CD14-positive monocyte (primary cell): ENCODE measurements at regions not wholly inside any gene's neighbourhood (a gene's known extent, or its start where the extent isn't known, plus 50 kb on each side); places are given as distances from the start of the nearest gene placed in this dataset.

ENCODE experiments used
- DNase-seq, 3 donors: peaks; one replicate each; pipeline ENCODE4 v3.0.0-alpha.2; 2011 to 2022
- H2AFZ ChIP-seq: 2 replicates; pipeline ENCODE4 v1.6.0; 2012; ENCODE audit warnings: mild to moderate bottlenecking, low read depth, low read length, inconsistent platforms; ENCODE audit not compliant: insufficient read depth, poor library complexity, severe bottlenecking
- H3K27ac ChIP-seq, 2 donors: 1 replicate in 1 of 2; 2 replicates in 1 of 2; pipeline ENCODE4 v1.5.1; 2012 to 2013; ENCODE audit warnings: low read length in 2 of 2, control low read depth in 1 of 2, inconsistent platforms in 1 of 2, low read depth in 1 of 2, mild to moderate bottlenecking in 1 of 2
- H3K27me3 ChIP-seq, 2 donors: one replicate each; pipeline versions ENCODE4 v1.6.0 to v1.6.1; 2011 to 2013; ENCODE audit warnings: low read length in 2 of 2; ENCODE audit not compliant: control insufficient read depth in 2 of 2, insufficient read depth in 2 of 2
- H3K36me3 ChIP-seq, 2 donors: replicated peaks in 1 of 2; 1 replicate in 1 of 2; 2 replicates in 1 of 2; pipeline versions ENCODE4 v1.5.1 to v1.6.1; 2012 to 2013; ENCODE audit warnings: low read length in 2 of 2, control low read depth in 1 of 2, inconsistent platforms in 1 of 2, mild to moderate bottlenecking in 1 of 2; ENCODE audit not compliant: insufficient read depth in 2 of 2, control insufficient read depth in 1 of 2
- H3K4me1 ChIP-seq, 2 donors: 1 replicate in 1 of 2; 2 replicates in 1 of 2; pipeline versions ENCODE4 v1.5.1 to v1.6.1; 2012 to 2013; ENCODE audit warnings: low read length in 2 of 2, control low read depth in 1 of 2, inconsistent platforms in 1 of 2, mild to moderate bottlenecking in 1 of 2, moderate library complexity in 1 of 2; ENCODE audit not compliant: insufficient read depth in 2 of 2, control insufficient read depth in 1 of 2
- H3K4me2 ChIP-seq: replicated peaks from 2 replicates; pipeline ENCODE3; 2012; ENCODE audit warnings: low read length, moderate library complexity, mild to moderate bottlenecking; ENCODE audit not compliant: poor library complexity, severe bottlenecking; ENCODE audit errors: extremely low read depth
- H3K4me3 ChIP-seq, 3 experiments: fragments of 200-600 bp in 1 of 3; sonication (generic) in 1 of 3; replicated peaks in 1 of 3; 1 replicate in 2 of 3; 2 replicates in 1 of 3; pipeline ENCODE4 v1.5.1; 2011 to 2013; ENCODE audit warnings: low read length in 3 of 3, mild to moderate bottlenecking in 3 of 3, control low read depth in 2 of 3, low read depth in 2 of 3, inconsistent platforms in 1 of 3, moderate library complexity in 1 of 3
- H3K79me2 ChIP-seq: 2 replicates; pipeline ENCODE4 v1.6.0; 2012; ENCODE audit warnings: mild to moderate bottlenecking, control low read depth, inconsistent platforms, low read length, moderate library complexity; ENCODE audit not compliant: insufficient read depth
- H3K9ac ChIP-seq: 2 replicates; pipeline ENCODE4 v1.6.0; 2017; ENCODE audit warnings: low read length, mild to moderate bottlenecking; ENCODE audit not compliant: insufficient read depth, poor library complexity, severe bottlenecking
- H3K9me3 ChIP-seq, 2 donors: replicated peaks in 1 of 2; 1 replicate in 1 of 2; 2 replicates in 1 of 2; pipeline versions ENCODE4 v1.5.1 to v1.6.1; 2012 to 2013; ENCODE audit warnings: low read length in 2 of 2, control low read depth in 1 of 2; ENCODE audit not compliant: control insufficient read depth in 1 of 2, insufficient read depth in 1 of 2
- H4K20me1 ChIP-seq: 2 replicates; pipeline ENCODE4 v1.6.0; 2012; ENCODE audit warnings: mild to moderate bottlenecking, low read length, control low read depth, moderate library complexity; ENCODE audit not compliant: insufficient read depth
- H3K27ac Mint-ChIP-seq, 7 donors: one replicate each; pipeline ENCODE4 v1.8.0; 2020; ENCODE audit warnings: mild to moderate bottlenecking in 7 of 7, mixed read lengths in 7 of 7, moderate library complexity in 6 of 7, inconsistent platforms in 2 of 7
- H3K27me3 Mint-ChIP-seq, 3 donors: one replicate each; pipeline ENCODE4 v1.8.0; 2021 to 2022; ENCODE audit warnings: low read depth in 3 of 3, mild to moderate bottlenecking in 3 of 3, mixed read lengths in 3 of 3, moderate library complexity in 3 of 3, inconsistent platforms in 1 of 3
- H3K36me3 Mint-ChIP-seq, 2 donors: one replicate each; pipeline ENCODE4 v1.8.0; 2020; ENCODE audit warnings: mixed read lengths in 2 of 2, inconsistent platforms in 1 of 2, mild to moderate bottlenecking in 1 of 2
- H3K4me1 Mint-ChIP-seq: one replicate; pipeline ENCODE4 v1.8.0; 2020; ENCODE audit warnings: mild to moderate bottlenecking, mixed read lengths
- H3K4me3 Mint-ChIP-seq, 2 donors: one replicate each; pipeline ENCODE4 v1.8.0; 2020; ENCODE audit warnings: mild to moderate bottlenecking in 2 of 2, mixed read lengths in 2 of 2, moderate library complexity in 1 of 2
- H3K9me3 Mint-ChIP-seq, 7 donors: one replicate each; pipeline ENCODE4 v1.8.0; 2020 to 2022; ENCODE audit warnings: mixed read lengths in 7 of 7, mild to moderate bottlenecking in 6 of 7, moderate library complexity in 6 of 7, inconsistent platforms in 2 of 7
- CTCF ChIP-seq: fragments of 200-600 bp; IDR thresholded peaks from one replicate; pipeline ENCODE4 v1.8.0; 2022; ENCODE audit warnings: antibody characterized with exemption, mild to moderate bottlenecking
- WGBS: methylation state at CpG from one replicate; pipeline ENCODE4 v1.1.5; 2013; ENCODE audit warnings: missing lambda C conversion rate; ENCODE audit not compliant: insufficient coverage; 5-methylcytosine and 5-hydroxymethylcytosine counted together
- intact Hi-C, 2 donors: fragments of 100-400 bp; cut with micrococcal nuclease; formaldehyde crosslinking; loops; one replicate each; pipeline versions ENCODE4 v1.15.0 to v1.15.1; 2023

DNA sequence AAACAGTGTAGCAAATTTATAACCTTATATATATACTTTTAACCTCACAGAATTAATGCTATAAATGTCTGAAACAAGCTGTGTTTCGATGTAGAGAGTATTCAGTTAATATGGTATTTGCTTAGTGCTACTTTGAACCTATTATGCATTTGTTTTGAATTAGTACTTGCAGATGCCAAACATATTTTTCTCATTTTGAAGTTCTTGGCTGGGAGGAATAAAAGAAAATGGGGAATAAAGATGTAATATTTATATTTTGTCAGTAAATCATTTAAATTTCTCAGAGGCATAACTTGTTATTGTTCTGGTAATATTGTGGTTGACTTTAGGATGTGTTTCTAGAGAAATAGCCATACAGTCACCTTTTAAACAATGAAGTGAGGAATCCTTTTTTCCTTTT is 175.9 kb upstream of the IZUMO3 start:
- DNase-seq, result no peak
- H3K27me3 Mint-ChIP-seq, result no peaks in the 10 kb centered on the region
- no CpG with 5 or more reads among the region's 1 CpG for WGBS
- peaks cover 0 to 4% (median 0%) of the 10 kb centered on the region in 7 donors for H3K9me3 Mint-ChIP-seq
- Histone ChIP-seq H2AFZ (no peak overlapping the region), H3K4me1 (no peaks in the 10 kb centered on the region), H3K27me3 (no peaks in the 10 kb centered on the region), H3K9ac (no peak overlapping the region), H3K36me3 (no peaks in the 10 kb centered on the region), H4K20me1 (no peaks in the 10 kb centered on the region), H3K9me3 (peaks cover 0 to 3% of the 10 kb centered on the region in 2 donors), H3K4me3 (no peak overlapping the region), H3K27ac (no peak overlapping the region), H3K4me2 (no peak overlapping the region), H3K79me2 (no peaks in the 10 kb centered on the region)
- no peak overlapping the region for H3K27ac Mint-ChIP-seq
- no peaks in the 10 kb centered on the region for H3K36me3 Mint-ChIP-seq
- TF ChIP-seq CTCF, result no peak
- intact Hi-C loops, result no loop called here
- no peaks in the 10 kb centered on the region for H3K4me1 Mint-ChIP-seq
- H3K4me3 Mint-ChIP-seq, result no peak overlapping the region

- no peaks in the 10 kb centered on the region for H3K4me1 Mint-ChIP-seq
- DNase-seq, result no peak
- no peak for TF ChIP-seq CTCF
- H3K27me3 ChIP-seq, result no peaks in the 10 kb centered on the region
- H2AFZ ChIP-seq, result no peak overlapping the region
- WGBS, result no CpG with 5 or more reads among the region's 2 CpGs
- no peak overlapping the region for H3K27ac Mint-ChIP-seq
- H3K4me1 ChIP-seq, result no peaks in the 10 kb centered on the region
- H3K36me3 ChIP-seq, result no peaks in the 10 kb centered on the region
- peaks cover 0 to 5% (median 0%) of the 10 kb centered on the region in 7 donors for H3K9me3 Mint-ChIP-seq
- no peak overlapping the region for H3K4me3 ChIP-seq
- no peak overlapping the region for H3K9ac ChIP-seq
- H3K36me3 Mint-ChIP-seq, result no peaks in the 10 kb centered on the region
- H4K20me1 ChIP-seq, result no peaks in the 10 kb centered on the region
- H3K4me3 Mint-ChIP-seq, result no peak overlapping the region
- H3K4me2 ChIP-seq, result no peak overlapping the region
- H3K27ac ChIP-seq, result no peak overlapping the region
- H3K9me3 ChIP-seq, result no peaks in the 10 kb centered on the region
- H3K27me3 Mint-ChIP-seq, result no peaks in the 10 kb centered on the region
- intact Hi-C loops, result no loop called here
- H3K79me2 ChIP-seq, result no peaks in the 10 kb centered on the region
Measured at GRCh38 chr9:24712206-24712605, 166.5 kb upstream of the IZUMO3 start.
